GM12878 (cell line): ENCODE measurements at regions not wholly inside any gene's neighbourhood (a gene's known extent, or its start where the extent isn't known, plus 50 kb on each side); places are given as distances from the start of the nearest gene placed in this dataset.

Source experiments
- ATAC-seq: fragments of 200-7000 bp; cut with Tn5 transposase; 3 replicates; pipeline ENCODE4 v1.9.1; 2020; ENCODE audit warnings: mild to moderate bottlenecking, moderate library complexity
- BruUV-seq: library from RNA; stranded (reverse); fragments of 400-500 nt; replicated peaks from 2 replicates; lab custom pipeline; 2021; lab: Mats Ljungman, UMichigan
- CTCF ChIA-PET: fragments of 300-600 bp; sonication (Branson Sonifier 250); formaldehyde crosslinking; extraction: SDS; loops from one replicate; lab custom pipeline; 2021; ENCODE audit warnings: inconsistent platforms; lab: Yijun Ruan, JAX
- POLR2A ChIA-PET: fragments of 350-600 bp; formaldehyde crosslinking; extraction: SDS; loops from one replicate; lab custom pipeline; 2021; ENCODE audit warnings: inconsistent platforms; lab: Charles Lee
- RAD21 ChIA-PET: fragments of 300-600 bp; sonication (Branson Sonifier 250); formaldehyde crosslinking; loops from one replicate; lab custom pipeline; 2023; ENCODE audit warnings: antibody characterized with exemption; ENCODE audit not compliant: unreplicated experiment; lab: Charles Lee
- SMC1A ChIA-PET: fragments of 300-600 bp; sonication (Branson Sonifier 250); formaldehyde crosslinking; loops from one replicate; lab custom pipeline; 2023; ENCODE audit not compliant: unreplicated experiment, uncharacterized antibody; lab: Charles Lee
- DNase-seq: peaks from one replicate; pipeline ENCODE4 v3.0.0-alpha.2; 2011; ENCODE audit warnings: low read depth, low spot score
- FAIRE-seq: peaks from 3 replicates; lab custom pipeline; 2011; peaks lifted over from hg19 to GRCh38; lab: Jason Lieb, UNC
- H2AFZ ChIP-seq: 2 replicates; pipeline ENCODE4 v1.6.0; 2011; ENCODE audit warnings: low read depth, low read length, control low read depth; ENCODE audit not compliant: control insufficient read depth
- H3K27ac ChIP-seq: 2 replicates; pipeline ENCODE4 v1.5.1; 2011; ENCODE audit warnings: control low read depth; ENCODE audit not compliant: control insufficient read depth, insufficient read depth
- H3K27me3 ChIP-seq, 2 experiments: replicated peaks in 1 of 2; 2 replicates each; pipeline versions ENCODE4 v1.6.0 to v1.6.1; 2011; ENCODE audit warnings: low read length in 1 of 2; ENCODE audit not compliant: control insufficient read depth in 2 of 2, insufficient read depth in 2 of 2
- H3K36me3 ChIP-seq, 2 experiments: 2 replicates each; pipeline ENCODE4 v1.5.1; 2011; ENCODE audit warnings: low read length in 1 of 2; ENCODE audit not compliant: control insufficient read depth in 2 of 2, insufficient read depth in 2 of 2
- H3K4me1 ChIP-seq: 2 replicates; pipeline ENCODE4 v1.6.1; 2011; ENCODE audit warnings: mild to moderate bottlenecking, low read length, moderate library complexity, mixed read lengths; ENCODE audit not compliant: control insufficient read depth, insufficient read depth
- H3K4me2 ChIP-seq: 2 replicates; pipeline ENCODE4 v1.6.0; 2011; ENCODE audit warnings: control low read depth; ENCODE audit not compliant: control insufficient read depth, insufficient read depth
- H3K4me3 ChIP-seq: fragments of 200-600 bp; sonication (generic); 2 replicates; pipeline ENCODE4 v1.5.1; 2016
- H3K79me2 ChIP-seq: 2 replicates; pipeline ENCODE4 v1.6.0; 2011; ENCODE audit warnings: low read length; ENCODE audit not compliant: control insufficient read depth, insufficient read depth
- H3K9ac ChIP-seq: 2 replicates; pipeline ENCODE4 v1.8.0; 2011; ENCODE audit warnings: low read length, control low read depth, mixed read lengths; ENCODE audit not compliant: control insufficient read depth, insufficient read depth
- H3K9me3 ChIP-seq: replicated peaks from 3 replicates; pipeline ENCODE4 v1.5.1; 2011; ENCODE audit warnings: mild to moderate bottlenecking, low read length; ENCODE audit not compliant: control insufficient read depth, insufficient read depth
- H4K20me1 ChIP-seq: 2 replicates; pipeline ENCODE4 v1.6.0; 2011; ENCODE audit not compliant: control insufficient read depth, insufficient read depth
- EED ChIP-seq: sonication (generic); IDR thresholded peaks from 2 replicates; pipeline ENCODE4 v1.6.1; 2016; ENCODE audit warnings: antibody characterized with exemption, low read depth
- HCFC1 ChIP-seq: fragments of 150-350 bp; IDR thresholded peaks from 2 replicates; pipeline ENCODE4 v1.6.1; 2014; ENCODE audit warnings: low read length
- LARP7 ChIP-seq: fragments of 450-650 bp; IDR thresholded peaks from 2 replicates; pipeline ENCODE4 v1.6.1; 2017; ENCODE audit warnings: mild to moderate bottlenecking
- MXI1 ChIP-seq: fragments of 150-350 bp; IDR thresholded peaks from 2 replicates; pipeline ENCODE4 v1.6.1; 2011; ENCODE audit warnings: low read depth, mild to moderate bottlenecking, inconsistent platforms, low read length, improper control_type of control experiment
- POU2F2 ChIP-seq: IDR thresholded peaks from 3 replicates; pipeline ENCODE4 v1.6.1; 2011; ENCODE audit warnings: low read depth, mild to moderate bottlenecking, low read length, borderline replicate concordance
- SRF ChIP-seq, 2 experiments: IDR thresholded peaks; 2 replicates each; pipeline ENCODE4 v1.6.1; 2011; ENCODE audit warnings: low read depth in 2 of 2, low read length in 2 of 2, mild to moderate bottlenecking in 1 of 2, moderate library complexity in 1 of 2
- STAT1 ChIP-seq: fragments of 450-650 bp; conservative IDR thresholded peaks from 2 replicates; pipeline ENCODE4 v1.6.1; 2014; ENCODE audit warnings: antibody characterized with exemption, mild to moderate bottlenecking
- ZNF24 ChIP-seq: fragments of 450-650 bp; IDR thresholded peaks from 2 replicates; pipeline ENCODE4 v1.6.1; 2017; ENCODE audit warnings: antibody characterized with exemption, mild to moderate bottlenecking
- WGBS: methylation state at CpG from one replicate; pipeline ENCODE4 v1.1.6; 2016; ENCODE audit warnings: low lambda C conversion rate; ENCODE audit not compliant: insufficient replicate concordance, insufficient coverage; ENCODE audit errors: missing lambda C conversion rate; 5-methylcytosine and 5-hydroxymethylcytosine counted together
- in situ Hi-C: fragments of 300-500 bp; cut with MboI; formaldehyde crosslinking; loops from 9 replicates; pipeline ENCODE4 v1.14.3; 2018; ENCODE audit warnings: mixed read lengths
- intact Hi-C: fragments of 100-400 bp; cut with micrococcal nuclease; formaldehyde crosslinking; loops from one replicate; pipeline ENCODE4 v1.14.2; 2022; ENCODE audit not compliant: unreplicated experiment
- TF ChIP-seq, protein P1 (sequence below): fragments of 450-650 bp; IDR thresholded peaks from 2 replicates; pipeline ENCODE4 v1.6.1; 2018; ENCODE audit warnings: borderline replicate concordance, mild to moderate bottlenecking; ENCODE audit not compliant: partially characterized antibody
- TF ChIP-seq, protein P2 (sequence below): IDR thresholded peaks from 2 replicates; pipeline ENCODE4 v1.6.1; 2012; ENCODE audit warnings: low read depth, low read length, improper control_type of control experiment
- TF ChIP-seq, protein P3 (sequence below): IDR thresholded peaks from 2 replicates; pipeline ENCODE4 v1.6.1; 2011; ENCODE audit warnings: borderline replicate concordance, low read depth, mild to moderate bottlenecking, moderate library complexity, low read length; ENCODE audit not compliant: insufficient read depth, poor library complexity, severe bottlenecking
- TF ChIP-seq, protein P4 (sequence below): IDR thresholded peaks from 2 replicates; pipeline ENCODE4 v1.6.1; 2012; ENCODE audit warnings: improper control_type of control experiment, low read depth, low read length; ENCODE audit not compliant: insufficient replicate concordance
- TF ChIP-seq, protein P5 (sequence below): IDR thresholded peaks from 2 replicates; pipeline ENCODE4 v1.6.1; 2012; ENCODE audit warnings: low read depth, low read length, improper control_type of control experiment

GRCh38 chr9:19920401-19920800, 131.6 kb upstream of the SLC24A2 start:
- Histone ChIP-seq H3K27ac (no peak overlapping the region), H3K27me3 (no peaks in the 10 kb centered on the region; a peak in 1 of 4 replicates), H3K9me3 (no peaks in the 10 kb centered on the region), H3K36me3 (no peaks in the 10 kb centered on the region), H3K4me3 (no peak overlapping the region), H3K9ac (no peak overlapping the region), H2AFZ (no peak overlapping the region), H3K4me2 (no peak overlapping the region), H3K79me2 (no peaks in the 10 kb centered on the region), H3K4me1 (no peaks in the 10 kb centered on the region), H4K20me1 (no peaks in the 10 kb centered on the region)
- intact Hi-C loops = loop anchor here (5.0 kb wide), 1 partner anchor 428 kb away; no protein-coding TSS in a partner anchor
- ATAC-seq (no peak), FAIRE-seq (no peak), DNase-seq (no peak)
- ChIA-PET CTCF (no interaction called here), RAD21 (no interaction called here), POLR2A (no interaction called here), SMC1A (no interaction called here)
- 48% methylated on average over 6 of the region's 6 CpGs for WGBS
- BruUV-seq = no TSS peak
- in situ Hi-C loops = loop anchor here (10.0 kb wide), 1 partner anchor 434 kb away; no protein-coding TSS in a partner anchor
- TF ChIP-seq, protein P1, sequence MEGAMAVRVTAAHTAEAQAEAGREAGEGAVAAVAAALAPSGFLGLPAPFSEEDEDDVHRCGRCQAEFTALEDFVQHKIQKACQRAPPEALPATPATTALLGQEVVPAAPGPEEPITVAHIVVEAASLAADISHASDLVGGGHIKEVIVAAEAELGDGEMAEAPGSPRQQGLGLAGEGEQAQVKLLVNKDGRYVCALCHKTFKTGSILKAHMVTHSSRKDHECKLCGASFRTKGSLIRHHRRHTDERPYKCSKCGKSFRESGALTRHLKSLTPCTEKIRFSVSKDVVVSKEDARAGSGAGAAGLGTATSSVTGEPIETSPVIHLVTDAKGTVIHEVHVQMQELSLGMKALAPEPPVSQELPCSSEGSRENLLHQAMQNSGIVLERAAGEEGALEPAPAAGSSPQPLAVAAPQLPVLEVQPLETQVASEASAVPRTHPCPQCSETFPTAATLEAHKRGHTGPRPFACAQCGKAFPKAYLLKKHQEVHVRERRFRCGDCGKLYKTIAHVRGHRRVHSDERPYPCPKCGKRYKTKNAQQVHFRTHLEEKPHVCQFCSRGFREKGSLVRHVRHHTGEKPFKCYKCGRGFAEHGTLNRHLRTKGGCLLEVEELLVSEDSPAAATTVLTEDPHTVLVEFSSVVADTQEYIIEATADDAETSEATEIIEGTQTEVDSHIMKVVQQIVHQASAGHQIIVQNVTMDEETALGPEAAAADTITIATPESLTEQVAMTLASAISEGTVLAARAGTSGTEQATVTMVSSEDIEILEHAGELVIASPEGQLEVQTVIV = no peak
- TF ChIP-seq LARP7 = no peak
- no peak for TF ChIP-seq POU2F2
- no peak for TF ChIP-seq MXI1
- TF ChIP-seq HCFC1 = no peak
- TF ChIP-seq, protein P2, sequence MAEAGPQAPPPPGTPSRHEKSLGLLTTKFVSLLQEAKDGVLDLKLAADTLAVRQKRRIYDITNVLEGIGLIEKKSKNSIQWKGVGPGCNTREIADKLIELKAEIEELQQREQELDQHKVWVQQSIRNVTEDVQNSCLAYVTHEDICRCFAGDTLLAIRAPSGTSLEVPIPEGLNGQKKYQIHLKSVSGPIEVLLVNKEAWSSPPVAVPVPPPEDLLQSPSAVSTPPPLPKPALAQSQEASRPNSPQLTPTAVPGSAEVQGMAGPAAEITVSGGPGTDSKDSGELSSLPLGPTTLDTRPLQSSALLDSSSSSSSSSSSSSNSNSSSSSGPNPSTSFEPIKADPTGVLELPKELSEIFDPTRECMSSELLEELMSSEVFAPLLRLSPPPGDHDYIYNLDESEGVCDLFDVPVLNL = no peak
- TF ChIP-seq SRF (IDR thresholded peaks at IDR 0.05; ENCODE audit: low read depth in 2 of 2, low read length in 2 of 2) = no peak
- TF ChIP-seq, protein P3, sequence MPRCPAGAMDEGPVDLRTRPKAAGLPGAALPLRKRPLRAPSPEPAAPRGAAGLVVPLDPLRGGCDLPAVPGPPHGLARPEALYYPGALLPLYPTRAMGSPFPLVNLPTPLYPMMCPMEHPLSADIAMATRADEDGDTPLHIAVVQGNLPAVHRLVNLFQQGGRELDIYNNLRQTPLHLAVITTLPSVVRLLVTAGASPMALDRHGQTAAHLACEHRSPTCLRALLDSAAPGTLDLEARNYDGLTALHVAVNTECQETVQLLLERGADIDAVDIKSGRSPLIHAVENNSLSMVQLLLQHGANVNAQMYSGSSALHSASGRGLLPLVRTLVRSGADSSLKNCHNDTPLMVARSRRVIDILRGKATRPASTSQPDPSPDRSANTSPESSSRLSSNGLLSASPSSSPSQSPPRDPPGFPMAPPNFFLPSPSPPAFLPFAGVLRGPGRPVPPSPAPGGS = no peak
- TF ChIP-seq, protein P4, sequence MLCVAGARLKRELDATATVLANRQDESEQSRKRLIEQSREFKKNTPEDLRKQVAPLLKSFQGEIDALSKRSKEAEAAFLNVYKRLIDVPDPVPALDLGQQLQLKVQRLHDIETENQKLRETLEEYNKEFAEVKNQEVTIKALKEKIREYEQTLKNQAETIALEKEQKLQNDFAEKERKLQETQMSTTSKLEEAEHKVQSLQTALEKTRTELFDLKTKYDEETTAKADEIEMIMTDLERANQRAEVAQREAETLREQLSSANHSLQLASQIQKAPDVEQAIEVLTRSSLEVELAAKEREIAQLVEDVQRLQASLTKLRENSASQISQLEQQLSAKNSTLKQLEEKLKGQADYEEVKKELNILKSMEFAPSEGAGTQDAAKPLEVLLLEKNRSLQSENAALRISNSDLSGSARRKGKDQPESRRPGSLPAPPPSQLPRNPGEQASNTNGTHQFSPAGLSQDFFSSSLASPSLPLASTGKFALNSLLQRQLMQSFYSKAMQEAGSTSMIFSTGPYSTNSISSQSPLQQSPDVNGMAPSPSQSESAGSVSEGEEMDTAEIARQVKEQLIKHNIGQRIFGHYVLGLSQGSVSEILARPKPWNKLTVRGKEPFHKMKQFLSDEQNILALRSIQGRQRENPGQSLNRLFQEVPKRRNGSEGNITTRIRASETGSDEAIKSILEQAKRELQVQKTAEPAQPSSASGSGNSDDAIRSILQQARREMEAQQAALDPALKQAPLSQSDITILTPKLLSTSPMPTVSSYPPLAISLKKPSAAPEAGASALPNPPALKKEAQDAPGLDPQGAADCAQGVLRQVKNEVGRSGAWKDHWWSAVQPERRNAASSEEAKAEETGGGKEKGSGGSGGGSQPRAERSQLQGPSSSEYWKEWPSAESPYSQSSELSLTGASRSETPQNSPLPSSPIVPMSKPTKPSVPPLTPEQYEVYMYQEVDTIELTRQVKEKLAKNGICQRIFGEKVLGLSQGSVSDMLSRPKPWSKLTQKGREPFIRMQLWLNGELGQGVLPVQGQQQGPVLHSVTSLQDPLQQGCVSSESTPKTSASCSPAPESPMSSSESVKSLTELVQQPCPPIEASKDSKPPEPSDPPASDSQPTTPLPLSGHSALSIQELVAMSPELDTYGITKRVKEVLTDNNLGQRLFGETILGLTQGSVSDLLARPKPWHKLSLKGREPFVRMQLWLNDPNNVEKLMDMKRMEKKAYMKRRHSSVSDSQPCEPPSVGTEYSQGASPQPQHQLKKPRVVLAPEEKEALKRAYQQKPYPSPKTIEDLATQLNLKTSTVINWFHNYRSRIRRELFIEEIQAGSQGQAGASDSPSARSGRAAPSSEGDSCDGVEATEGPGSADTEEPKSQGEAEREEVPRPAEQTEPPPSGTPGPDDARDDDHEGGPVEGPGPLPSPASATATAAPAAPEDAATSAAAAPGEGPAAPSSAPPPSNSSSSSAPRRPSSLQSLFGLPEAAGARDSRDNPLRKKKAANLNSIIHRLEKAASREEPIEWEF = no peak
- no peak for TF ChIP-seq ZNF24
- TF ChIP-seq, protein P5, sequence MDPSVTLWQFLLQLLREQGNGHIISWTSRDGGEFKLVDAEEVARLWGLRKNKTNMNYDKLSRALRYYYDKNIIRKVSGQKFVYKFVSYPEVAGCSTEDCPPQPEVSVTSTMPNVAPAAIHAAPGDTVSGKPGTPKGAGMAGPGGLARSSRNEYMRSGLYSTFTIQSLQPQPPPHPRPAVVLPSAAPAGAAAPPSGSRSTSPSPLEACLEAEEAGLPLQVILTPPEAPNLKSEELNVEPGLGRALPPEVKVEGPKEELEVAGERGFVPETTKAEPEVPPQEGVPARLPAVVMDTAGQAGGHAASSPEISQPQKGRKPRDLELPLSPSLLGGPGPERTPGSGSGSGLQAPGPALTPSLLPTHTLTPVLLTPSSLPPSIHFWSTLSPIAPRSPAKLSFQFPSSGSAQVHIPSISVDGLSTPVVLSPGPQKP = no peak
- TF ChIP-seq STAT1 = no peak
- no peak for TF ChIP-seq EED
